CD14-positive monocyte (primary cell): ENCODE measurements at regions not wholly inside any gene's neighbourhood (a gene's known extent, or its start where the extent isn't known, plus 50 kb on each side); places are given as distances from the start of the nearest gene placed in this dataset.
A peak's percentile ranks its signal among the peaks of the same experiment; 100 is the strongest.

Source experiments
- DNase-seq, 3 donors: peaks; one replicate each; pipeline ENCODE4 v3.0.0-alpha.2; 2011 to 2022
- H2AFZ ChIP-seq: 2 replicates; pipeline ENCODE4 v1.6.0; 2012; ENCODE audit warnings: mild to moderate bottlenecking, low read depth, low read length, inconsistent platforms; ENCODE audit not compliant: insufficient read depth, poor library complexity, severe bottlenecking
- H3K27ac ChIP-seq, 2 donors: 1 replicate in 1 of 2; 2 replicates in 1 of 2; pipeline ENCODE4 v1.5.1; 2012 to 2013; ENCODE audit warnings: low read length in 2 of 2, control low read depth in 1 of 2, inconsistent platforms in 1 of 2, low read depth in 1 of 2, mild to moderate bottlenecking in 1 of 2
- H3K27me3 ChIP-seq, 2 donors: one replicate each; pipeline versions ENCODE4 v1.6.0 to v1.6.1; 2011 to 2013; ENCODE audit warnings: low read length in 2 of 2; ENCODE audit not compliant: control insufficient read depth in 2 of 2, insufficient read depth in 2 of 2
- H3K36me3 ChIP-seq, 2 donors: replicated peaks in 1 of 2; 1 replicate in 1 of 2; 2 replicates in 1 of 2; pipeline versions ENCODE4 v1.5.1 to v1.6.1; 2012 to 2013; ENCODE audit warnings: low read length in 2 of 2, control low read depth in 1 of 2, inconsistent platforms in 1 of 2, mild to moderate bottlenecking in 1 of 2; ENCODE audit not compliant: insufficient read depth in 2 of 2, control insufficient read depth in 1 of 2
- H3K4me1 ChIP-seq, 2 donors: 1 replicate in 1 of 2; 2 replicates in 1 of 2; pipeline versions ENCODE4 v1.5.1 to v1.6.1; 2012 to 2013; ENCODE audit warnings: low read length in 2 of 2, control low read depth in 1 of 2, inconsistent platforms in 1 of 2, mild to moderate bottlenecking in 1 of 2, moderate library complexity in 1 of 2; ENCODE audit not compliant: insufficient read depth in 2 of 2, control insufficient read depth in 1 of 2
- H3K4me2 ChIP-seq: replicated peaks from 2 replicates; pipeline ENCODE3; 2012; ENCODE audit warnings: low read length, moderate library complexity, mild to moderate bottlenecking; ENCODE audit not compliant: poor library complexity, severe bottlenecking; ENCODE audit errors: extremely low read depth
- H3K4me3 ChIP-seq, 3 experiments: fragments of 200-600 bp in 1 of 3; sonication (generic) in 1 of 3; replicated peaks in 1 of 3; 1 replicate in 2 of 3; 2 replicates in 1 of 3; pipeline ENCODE4 v1.5.1; 2011 to 2013; ENCODE audit warnings: low read length in 3 of 3, mild to moderate bottlenecking in 3 of 3, control low read depth in 2 of 3, low read depth in 2 of 3, inconsistent platforms in 1 of 3, moderate library complexity in 1 of 3
- H3K79me2 ChIP-seq: 2 replicates; pipeline ENCODE4 v1.6.0; 2012; ENCODE audit warnings: mild to moderate bottlenecking, control low read depth, inconsistent platforms, low read length, moderate library complexity; ENCODE audit not compliant: insufficient read depth
- H3K9ac ChIP-seq: 2 replicates; pipeline ENCODE4 v1.6.0; 2017; ENCODE audit warnings: low read length, mild to moderate bottlenecking; ENCODE audit not compliant: insufficient read depth, poor library complexity, severe bottlenecking
- H3K9me3 ChIP-seq, 2 donors: replicated peaks in 1 of 2; 1 replicate in 1 of 2; 2 replicates in 1 of 2; pipeline versions ENCODE4 v1.5.1 to v1.6.1; 2012 to 2013; ENCODE audit warnings: low read length in 2 of 2, control low read depth in 1 of 2; ENCODE audit not compliant: control insufficient read depth in 1 of 2, insufficient read depth in 1 of 2
- H4K20me1 ChIP-seq: 2 replicates; pipeline ENCODE4 v1.6.0; 2012; ENCODE audit warnings: mild to moderate bottlenecking, low read length, control low read depth, moderate library complexity; ENCODE audit not compliant: insufficient read depth
- H3K27ac Mint-ChIP-seq, 7 donors: one replicate each; pipeline ENCODE4 v1.8.0; 2020; ENCODE audit warnings: mild to moderate bottlenecking in 7 of 7, mixed read lengths in 7 of 7, moderate library complexity in 6 of 7, inconsistent platforms in 2 of 7
- H3K27me3 Mint-ChIP-seq, 3 donors: one replicate each; pipeline ENCODE4 v1.8.0; 2021 to 2022; ENCODE audit warnings: low read depth in 3 of 3, mild to moderate bottlenecking in 3 of 3, mixed read lengths in 3 of 3, moderate library complexity in 3 of 3, inconsistent platforms in 1 of 3
- H3K36me3 Mint-ChIP-seq, 2 donors: one replicate each; pipeline ENCODE4 v1.8.0; 2020; ENCODE audit warnings: mixed read lengths in 2 of 2, inconsistent platforms in 1 of 2, mild to moderate bottlenecking in 1 of 2
- H3K4me1 Mint-ChIP-seq: one replicate; pipeline ENCODE4 v1.8.0; 2020; ENCODE audit warnings: mild to moderate bottlenecking, mixed read lengths
- H3K4me3 Mint-ChIP-seq, 2 donors: one replicate each; pipeline ENCODE4 v1.8.0; 2020; ENCODE audit warnings: mild to moderate bottlenecking in 2 of 2, mixed read lengths in 2 of 2, moderate library complexity in 1 of 2
- H3K9me3 Mint-ChIP-seq, 7 donors: one replicate each; pipeline ENCODE4 v1.8.0; 2020 to 2022; ENCODE audit warnings: mixed read lengths in 7 of 7, mild to moderate bottlenecking in 6 of 7, moderate library complexity in 6 of 7, inconsistent platforms in 2 of 7
- WGBS: methylation state at CpG from one replicate; pipeline ENCODE4 v1.1.5; 2013; ENCODE audit warnings: missing lambda C conversion rate; ENCODE audit not compliant: insufficient coverage; 5-methylcytosine and 5-hydroxymethylcytosine counted together
- intact Hi-C, 2 donors: fragments of 100-400 bp; cut with micrococcal nuclease; formaldehyde crosslinking; loops; one replicate each; pipeline versions ENCODE4 v1.15.0 to v1.15.1; 2023
- TF ChIP-seq, protein P1 (sequence below): fragments of 200-600 bp; IDR thresholded peaks from one replicate; pipeline ENCODE4 v1.8.0; 2022; ENCODE audit warnings: antibody characterized with exemption, mild to moderate bottlenecking

DNA sequence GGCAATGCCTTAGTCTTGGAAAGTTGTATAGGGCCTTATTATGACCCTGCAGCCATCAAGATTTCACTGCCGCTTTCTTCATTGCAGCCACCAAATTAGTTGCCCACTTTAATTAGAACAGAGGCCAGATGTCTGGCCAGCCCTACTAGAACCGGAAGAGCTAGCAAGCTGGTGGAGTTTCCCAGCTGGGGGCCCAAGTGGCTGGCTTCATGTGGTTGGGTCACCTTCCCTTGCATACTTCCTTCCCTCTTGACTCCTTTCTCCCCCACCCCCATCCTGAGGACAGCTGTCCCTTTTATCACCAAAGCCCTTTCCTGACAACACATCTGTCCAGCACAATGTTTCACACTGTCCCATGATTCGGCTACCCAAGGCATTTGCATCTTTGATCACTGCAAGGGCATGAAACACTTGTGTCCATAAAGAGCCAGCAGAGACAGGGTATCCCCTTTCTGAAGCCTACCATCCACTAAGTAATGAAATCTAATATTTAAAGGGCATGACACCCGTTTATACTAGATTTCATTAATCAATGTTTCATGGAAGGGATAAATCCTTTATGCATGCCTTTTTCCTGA, 187.2 kb downstream of the BCL11A start:
- no peaks in the 10 kb centered on the region for H4K20me1 ChIP-seq
- no peak overlapping the region for H3K27ac ChIP-seq
- no peak overlapping the region for H2AFZ ChIP-seq
- no peak overlapping the region for H3K4me3 Mint-ChIP-seq
- no peak overlapping the region for H3K9ac ChIP-seq
- no peaks in the 10 kb centered on the region for H3K36me3 Mint-ChIP-seq
- DNase-seq, result peak; percentile 44 to 85 (median 59)
- 0% methylated on average over 1 of the region's 4 CpGs for WGBS
- H3K4me3 ChIP-seq, result no peak overlapping the region
- peak overlapping the region in 5 of 7 donors; percentile 3 to 77 (median 19) for H3K27ac Mint-ChIP-seq
- peaks cover 34 to 51% of the 10 kb centered on the region in 2 donors for H3K4me1 ChIP-seq
- no peaks in the 10 kb centered on the region for H3K36me3 ChIP-seq
- H3K79me2 ChIP-seq, result no peaks in the 10 kb centered on the region
- H3K27me3 Mint-ChIP-seq, result peaks cover 0 to 5% (median 2%) of the 10 kb centered on the region in 3 donors
- H3K9me3 Mint-ChIP-seq, result peaks cover 0 to 7% (median 0%) of the 10 kb centered on the region in 7 donors
- TF ChIP-seq, protein P1, sequence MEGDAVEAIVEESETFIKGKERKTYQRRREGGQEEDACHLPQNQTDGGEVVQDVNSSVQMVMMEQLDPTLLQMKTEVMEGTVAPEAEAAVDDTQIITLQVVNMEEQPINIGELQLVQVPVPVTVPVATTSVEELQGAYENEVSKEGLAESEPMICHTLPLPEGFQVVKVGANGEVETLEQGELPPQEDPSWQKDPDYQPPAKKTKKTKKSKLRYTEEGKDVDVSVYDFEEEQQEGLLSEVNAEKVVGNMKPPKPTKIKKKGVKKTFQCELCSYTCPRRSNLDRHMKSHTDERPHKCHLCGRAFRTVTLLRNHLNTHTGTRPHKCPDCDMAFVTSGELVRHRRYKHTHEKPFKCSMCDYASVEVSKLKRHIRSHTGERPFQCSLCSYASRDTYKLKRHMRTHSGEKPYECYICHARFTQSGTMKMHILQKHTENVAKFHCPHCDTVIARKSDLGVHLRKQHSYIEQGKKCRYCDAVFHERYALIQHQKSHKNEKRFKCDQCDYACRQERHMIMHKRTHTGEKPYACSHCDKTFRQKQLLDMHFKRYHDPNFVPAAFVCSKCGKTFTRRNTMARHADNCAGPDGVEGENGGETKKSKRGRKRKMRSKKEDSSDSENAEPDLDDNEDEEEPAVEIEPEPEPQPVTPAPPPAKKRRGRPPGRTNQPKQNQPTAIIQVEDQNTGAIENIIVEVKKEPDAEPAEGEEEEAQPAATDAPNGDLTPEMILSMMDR, result no peak
- H3K27me3 ChIP-seq, result no peaks in the 10 kb centered on the region
- peaks cover 60% of the 10 kb centered on the region for H3K4me1 Mint-ChIP-seq
- intact Hi-C loops, result no loop called here
- peak overlapping the region; percentile 29 for H3K4me2 ChIP-seq
- H3K9me3 ChIP-seq, result no peaks in the 10 kb centered on the region

DNA sequence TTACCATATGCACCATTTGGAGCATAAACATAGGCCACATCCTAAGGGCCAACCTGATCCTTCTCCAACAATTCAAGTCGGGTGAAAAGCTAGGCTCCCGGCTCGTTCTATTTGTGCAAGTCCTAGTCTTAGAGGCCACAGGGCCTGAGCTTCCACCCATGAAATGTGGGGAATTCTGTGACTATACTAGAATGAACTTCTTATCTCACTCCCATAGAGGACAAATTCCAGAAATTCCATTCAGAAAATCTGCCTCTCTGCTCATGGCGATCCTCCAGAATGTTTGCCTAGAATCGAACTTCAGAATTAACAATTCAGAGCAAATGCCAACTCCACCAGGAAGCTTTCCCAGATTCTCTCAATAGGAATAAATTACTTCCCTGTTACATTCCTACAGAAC, 187.9 kb downstream of the BCL11A start:
- no peaks in the 10 kb centered on the region for H3K36me3 ChIP-seq
- H3K27ac Mint-ChIP-seq, result peak overlapping the region in 2 of 7 donors; percentile 15 to 31
- DNase-seq, result no peak
- H3K36me3 Mint-ChIP-seq, result no peaks in the 10 kb centered on the region
- no peaks in the 10 kb centered on the region for H4K20me1 ChIP-seq
- peaks cover 0 to 5% (median 2%) of the 10 kb centered on the region in 3 donors for H3K27me3 Mint-ChIP-seq
- H3K27ac ChIP-seq, result no peak overlapping the region
- no peaks in the 10 kb centered on the region for H3K79me2 ChIP-seq
- H3K4me3 ChIP-seq, result no peak overlapping the region
- peaks cover 54% of the 10 kb centered on the region for H3K4me1 Mint-ChIP-seq
- peaks cover 34 to 50% of the 10 kb centered on the region in 2 donors for H3K4me1 ChIP-seq
- intact Hi-C loops, result no loop called here
- H3K4me3 Mint-ChIP-seq, result no peak overlapping the region
- H2AFZ ChIP-seq, result no peak overlapping the region
- no peaks in the 10 kb centered on the region for H3K27me3 ChIP-seq
- peaks cover 0 to 7% (median 0%) of the 10 kb centered on the region in 7 donors for H3K9me3 Mint-ChIP-seq
- TF ChIP-seq, protein P1, result no peak
- WGBS, result 92% methylated on average over 2 of the region's 5 CpGs
- peak overlapping the region; percentile 29 for H3K4me2 ChIP-seq
- H3K9me3 ChIP-seq, result no peaks in the 10 kb centered on the region
- no peak overlapping the region for H3K9ac ChIP-seq
